ENCODE measurements at regions not wholly inside any gene's neighbourhood (a gene's known extent, or its start where the extent isn't known, plus 50 kb on each side); places are given as distances from the start of the nearest gene placed in this dataset.

DNA sequence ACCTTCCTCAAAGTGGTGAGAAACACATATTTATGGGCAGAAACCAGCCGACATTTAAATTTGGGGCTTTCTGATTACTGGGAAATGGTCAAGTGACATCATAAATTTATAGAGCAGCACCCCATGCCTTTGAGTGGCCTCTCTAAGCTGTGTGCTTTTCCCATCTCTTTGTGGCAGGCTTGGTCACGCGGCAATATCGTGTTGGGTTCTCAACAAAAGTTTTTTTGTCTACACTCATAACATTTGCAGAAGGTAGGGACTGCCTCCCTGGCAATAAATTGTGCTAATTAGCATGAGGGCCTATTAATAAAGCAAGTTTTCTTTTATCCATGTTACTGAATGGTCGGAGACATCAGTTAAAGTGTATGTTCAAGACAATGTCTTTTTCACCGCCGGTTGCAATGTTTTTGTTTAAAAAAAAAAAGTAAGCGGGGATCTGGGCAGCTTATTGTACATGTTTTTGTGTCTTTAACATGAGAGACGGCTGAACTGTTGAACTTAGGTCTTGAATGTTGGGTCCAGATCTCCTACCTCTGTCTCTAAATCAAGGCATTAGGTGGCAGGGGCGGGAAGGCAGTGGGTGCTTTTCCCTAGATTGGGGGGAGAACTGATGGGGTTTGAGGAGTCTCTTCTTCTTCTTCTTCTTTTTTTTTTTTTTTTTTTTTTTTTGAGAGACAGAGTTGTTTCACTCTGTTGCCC is 193.3 kb downstream of the PHETA1 start:
- H3K4me1 Mint-ChIP-seq = peaks cover 65% of the 10 kb centered on the region
- peak overlapping the region; percentile 91 to 97 (median 92) for H3K27ac Mint-ChIP-seq
- no peaks in the 10 kb centered on the region for H3K36me3 Mint-ChIP-seq (ENCODE audit: low read depth)
- H3K4me3 Mint-ChIP-seq = peak overlapping the region in 1 of 3 experiments; percentile 53
- peaks cover 29% of the 10 kb centered on the region for H3K27me3 Mint-ChIP-seq (ENCODE audit: low read depth)
- TF ChIP-seq CTCF (IDR thresholded peaks at IDR 0.05; ENCODE audit: unreplicated experiment in 3 of 3) = no peak
- H3K9me3 Mint-ChIP-seq = no peaks in the 10 kb centered on the region

GRCh38 chr12:111174961-111175345 is 193.9 kb downstream of the PHETA1 start:
- Mint-ChIP-seq H3K4me3 (peak overlapping the region in 2 of 3 experiments; percentile 24 to 29), H3K36me3 (ENCODE audit: low read depth) (no peaks in the 10 kb centered on the region), H3K9me3 (no peaks in the 10 kb centered on the region), H3K4me1 (peaks cover 60% of the 10 kb centered on the region), H3K27ac (peak overlapping the region; percentile 91 to 97 (median 92)), H3K27me3 (ENCODE audit: low read depth) (peaks cover 31% of the 10 kb centered on the region)
- TF ChIP-seq CTCF (IDR thresholded peaks at IDR 0.05; ENCODE audit: unreplicated experiment in 3 of 3) = no peak

DNA sequence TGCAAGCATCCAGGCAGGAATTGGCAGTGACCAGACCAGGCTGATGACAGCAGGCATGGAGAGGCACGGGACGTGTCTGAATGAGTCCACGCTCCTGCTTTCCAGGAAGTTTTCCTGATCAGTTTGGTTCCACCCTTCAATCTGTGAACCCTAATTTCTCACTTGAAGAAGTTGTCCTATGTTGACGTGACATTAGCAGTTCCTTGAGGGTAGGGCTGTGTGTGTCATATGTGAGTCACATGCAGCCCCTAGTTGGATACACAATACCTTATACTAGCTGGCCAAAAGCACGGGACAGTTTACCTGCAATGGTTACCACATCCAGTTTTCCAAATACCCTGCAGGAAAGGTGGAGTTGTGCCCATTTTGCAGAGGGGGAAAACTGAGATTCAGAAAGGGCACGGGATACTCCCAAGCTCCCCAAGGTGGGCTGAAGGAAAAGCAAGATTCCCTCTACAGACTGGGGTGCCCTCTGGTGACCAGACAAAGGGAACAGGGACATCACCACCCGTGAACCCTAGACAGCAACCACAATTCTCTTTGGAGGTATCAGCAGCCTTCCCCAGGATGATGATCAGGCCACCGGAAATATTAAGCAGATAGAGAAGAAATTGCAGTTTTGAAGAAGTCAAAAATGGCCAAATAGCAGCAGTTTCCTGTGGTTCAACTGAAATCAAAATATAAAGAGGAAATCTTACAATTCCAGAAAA is 194.5 kb downstream of the PHETA1 start:
- TF ChIP-seq CTCF (IDR thresholded peaks at IDR 0.05; ENCODE audit: unreplicated experiment in 3 of 3) = peak in 2 of 3 experiments; percentile 11 to 12
- Mint-ChIP-seq H3K4me3 (peak overlapping the region in 2 of 3 experiments; percentile 24 to 29), H3K27me3 (ENCODE audit: low read depth) (peaks cover 36% of the 10 kb centered on the region), H3K9me3 (no peaks in the 10 kb centered on the region), H3K4me1 (peaks cover 55% of the 10 kb centered on the region), H3K36me3 (ENCODE audit: low read depth) (no peaks in the 10 kb centered on the region), H3K27ac (peak overlapping the region; percentile 91 to 97 (median 92))

DNA sequence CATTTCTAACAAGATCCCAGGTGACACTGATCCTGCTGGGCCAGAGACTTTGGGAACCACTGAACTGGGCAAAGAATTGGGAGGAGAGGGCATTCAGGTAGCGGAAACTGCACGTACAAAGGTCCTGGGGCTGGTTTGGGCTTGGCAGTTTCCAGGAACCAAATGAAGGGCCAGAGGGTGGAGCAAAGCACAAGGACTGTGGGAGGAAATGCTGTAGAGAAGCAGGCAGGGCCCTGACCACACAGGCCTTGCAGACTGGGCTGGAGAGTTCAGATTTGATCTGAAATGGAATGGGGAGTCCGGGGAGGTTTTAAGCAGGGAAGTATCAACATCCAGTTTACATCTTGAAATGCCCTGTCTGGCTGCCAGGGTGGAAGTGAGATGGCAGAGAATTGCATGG is 195.1 kb downstream of the PHETA1 start:
- peak overlapping the region in 1 of 3 experiments; percentile 23 for H3K4me3 Mint-ChIP-seq
- peaks cover 42% of the 10 kb centered on the region for H3K27me3 Mint-ChIP-seq (ENCODE audit: low read depth)
- no peak for TF ChIP-seq CTCF (IDR thresholded peaks at IDR 0.05; ENCODE audit: unreplicated experiment in 3 of 3)
- no peaks in the 10 kb centered on the region for H3K36me3 Mint-ChIP-seq (ENCODE audit: low read depth)
- peaks cover 50% of the 10 kb centered on the region for H3K4me1 Mint-ChIP-seq
- no peaks in the 10 kb centered on the region for H3K9me3 Mint-ChIP-seq
- H3K27ac Mint-ChIP-seq = peak overlapping the region; percentile 44 to 83 (median 69)

DNA sequence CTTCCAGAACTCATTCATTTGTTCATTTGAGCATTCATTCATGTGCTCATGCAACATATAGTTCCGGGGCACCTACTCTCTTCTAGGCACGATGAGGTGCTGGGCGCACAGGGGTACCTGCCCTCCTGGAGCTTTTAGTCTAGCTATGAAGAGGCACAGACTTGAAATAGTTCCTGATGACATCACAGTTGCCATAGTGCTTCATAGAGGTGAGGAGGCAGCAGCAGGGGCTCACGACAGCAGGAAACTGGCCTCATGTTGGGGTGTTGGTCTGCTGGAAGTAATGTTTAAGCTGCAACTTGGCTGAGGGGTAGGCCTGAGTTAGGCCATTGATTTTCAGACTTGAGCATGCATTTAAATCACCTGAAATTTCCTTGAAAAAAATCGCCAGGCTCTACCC is 195.5 kb downstream of the PHETA1 start:
- H3K4me1 Mint-ChIP-seq = peaks cover 45% of the 10 kb centered on the region
- no peak overlapping the region for H3K4me3 Mint-ChIP-seq
- no peaks in the 10 kb centered on the region for H3K9me3 Mint-ChIP-seq
- no peaks in the 10 kb centered on the region for H3K36me3 Mint-ChIP-seq (ENCODE audit: low read depth)
- H3K27me3 Mint-ChIP-seq (ENCODE audit: low read depth) = peaks cover 46% of the 10 kb centered on the region
- TF ChIP-seq CTCF (IDR thresholded peaks at IDR 0.05; ENCODE audit: unreplicated experiment in 3 of 3) = no peak
- peak overlapping the region; percentile 69 to 83 (median 71) for H3K27ac Mint-ChIP-seq

Data from nephron (organoid).